ENCODE measurements at regions not wholly inside any gene's neighbourhood (a gene's known extent, or its start where the extent isn't known, plus 50 kb on each side); places are given as distances from the start of the nearest gene placed in this dataset.
"Not testable (repeated sequence)": the region's sequence is repeated elsewhere in the genome, so short reads cannot be mapped to it uniquely, and the experiment has no call there.

DNA sequence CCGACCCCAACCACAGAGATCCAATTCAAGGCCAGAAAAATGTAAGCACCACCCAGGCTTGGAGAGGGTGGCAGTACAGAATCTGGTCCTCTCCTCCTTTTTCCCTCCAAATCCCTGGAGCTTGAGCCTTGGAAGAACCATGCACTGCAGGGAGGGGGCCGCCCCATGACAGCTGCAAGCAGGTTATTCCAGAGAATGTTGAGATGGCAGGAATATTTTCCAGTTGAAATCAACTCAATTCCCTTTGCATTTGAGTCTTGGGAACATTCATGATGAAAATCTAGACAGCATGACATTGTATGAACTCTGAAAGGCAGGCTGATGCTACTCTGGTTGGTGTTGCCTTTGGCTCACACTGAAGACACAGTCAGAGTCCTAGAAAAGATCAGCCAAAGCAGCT is 386.6 kb upstream of the FGF16 start:
- H3K4me3 ChIP-seq (ENCODE audit: low read depth, low read length) = no peak overlapping the region
- no peak for DNase-seq (ENCODE audit: low read depth)
- no peak for TF ChIP-seq CTCF (IDR thresholded peaks at IDR 0.05; ENCODE audit: low read depth, low read length, missing control alignments)

GRCh38 chrX:77061022-77061421 is 386.2 kb upstream of the FGF16 start:
- no peak overlapping the region for H3K4me3 ChIP-seq (ENCODE audit: low read depth, low read length)
- no peak for DNase-seq (ENCODE audit: low read depth)
- no peak for TF ChIP-seq CTCF (IDR thresholded peaks at IDR 0.05; ENCODE audit: low read depth, low read length, missing control alignments)

DNA sequence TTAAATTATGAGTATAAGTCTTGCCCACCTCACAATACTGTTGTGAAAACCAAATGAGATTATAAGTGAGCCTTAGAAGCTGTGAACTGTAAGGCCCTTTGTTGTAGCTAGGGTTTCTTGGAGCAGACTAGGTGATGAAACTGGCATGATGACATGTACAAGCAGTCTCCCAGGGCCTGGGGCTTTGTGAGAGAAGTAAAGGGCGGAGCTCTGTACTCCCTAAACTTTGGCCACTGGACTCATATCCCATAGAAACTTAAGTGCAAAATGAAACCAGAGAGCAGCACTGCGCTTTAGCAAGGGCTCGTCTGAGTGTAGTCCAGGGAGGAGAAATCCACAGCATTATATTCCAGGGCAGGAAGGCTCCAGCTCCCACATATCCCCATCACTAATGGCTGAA is 385.6 kb upstream of the FGF16 start:
- no peak for DNase-seq (ENCODE audit: low read depth)
- no peak for TF ChIP-seq CTCF (IDR thresholded peaks at IDR 0.05; ENCODE audit: low read depth, low read length, missing control alignments)
- H3K4me3 ChIP-seq (ENCODE audit: low read depth, low read length) = no peak overlapping the region

DNA sequence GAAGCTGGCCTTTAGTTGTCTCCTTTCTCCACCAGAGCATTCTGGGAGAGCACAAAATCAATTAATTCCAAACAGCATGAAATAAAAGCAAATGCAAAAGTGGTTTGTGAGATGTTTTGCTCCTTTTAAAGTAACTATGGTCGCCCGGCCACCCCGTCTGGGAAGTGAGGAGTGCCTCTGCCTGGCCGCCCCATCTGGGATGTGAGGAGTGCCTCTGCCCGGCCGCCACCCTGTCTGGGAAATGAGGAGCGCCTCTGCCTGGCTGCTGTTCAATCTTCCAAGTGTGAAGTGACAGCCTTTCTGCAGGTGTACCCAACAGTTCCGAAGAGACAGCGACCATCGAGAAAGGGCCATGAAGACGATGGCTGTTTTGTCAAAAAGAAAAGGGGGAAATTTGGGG is 381.3 kb upstream of the FGF16 start:
- DNase-seq (ENCODE audit: low read depth) = no peak
- H3K4me3 ChIP-seq (ENCODE audit: low read depth, low read length) = no peak overlapping the region
- no peak for TF ChIP-seq CTCF (IDR thresholded peaks at IDR 0.05; ENCODE audit: low read depth, low read length, missing control alignments)

DNA sequence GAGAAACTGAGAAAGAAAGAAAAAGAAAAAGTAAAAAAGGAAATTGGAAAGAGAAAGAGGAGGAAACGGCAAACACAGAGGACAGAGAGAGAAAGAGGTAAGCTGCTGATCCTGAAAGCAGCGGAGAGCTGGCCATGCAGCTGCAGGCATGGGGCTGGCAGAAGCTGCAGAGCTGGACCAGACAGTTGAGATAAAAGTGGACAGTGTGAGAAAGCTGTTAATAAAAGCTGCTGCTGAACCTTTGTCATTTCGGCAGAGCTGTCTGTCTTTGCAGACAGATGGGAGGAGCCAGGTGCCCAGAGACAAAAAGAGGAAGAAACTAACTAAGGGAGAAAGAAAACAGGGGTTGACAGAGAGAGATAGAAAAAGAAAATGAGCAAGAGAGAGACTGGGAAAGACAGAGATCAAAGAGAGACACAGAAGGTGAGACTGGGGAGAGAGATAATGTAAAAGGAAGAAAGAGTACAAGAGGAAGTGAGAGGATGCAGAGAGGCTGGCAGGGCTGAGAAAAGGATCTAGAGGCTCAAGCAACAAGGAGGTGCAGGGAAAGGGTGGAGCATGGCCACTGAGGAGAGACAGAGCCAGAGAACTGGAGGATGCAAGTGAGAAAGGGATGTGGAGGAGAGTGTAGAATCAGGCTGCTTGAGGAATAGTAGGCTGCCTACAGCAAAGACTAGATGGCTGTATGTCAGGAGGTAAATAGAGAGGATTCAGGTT is 376.8 kb upstream of the FGF16 start:
- H3K4me3 ChIP-seq (ENCODE audit: low read depth, low read length) = no peak overlapping the region
- TF ChIP-seq CTCF (IDR thresholded peaks at IDR 0.05; ENCODE audit: low read depth, low read length, missing control alignments) = no peak
- no peak for DNase-seq (ENCODE audit: low read depth)

- no peak for DNase-seq (ENCODE audit: low read depth)
- no peak overlapping the region for H3K4me3 ChIP-seq (ENCODE audit: low read depth, low read length)
- TF ChIP-seq CTCF (IDR thresholded peaks at IDR 0.05; ENCODE audit: low read depth, low read length, missing control alignments) = no peak
Measured at GRCh38 chrX:77076896-77077295, 370.3 kb upstream of the FGF16 start.

DNA sequence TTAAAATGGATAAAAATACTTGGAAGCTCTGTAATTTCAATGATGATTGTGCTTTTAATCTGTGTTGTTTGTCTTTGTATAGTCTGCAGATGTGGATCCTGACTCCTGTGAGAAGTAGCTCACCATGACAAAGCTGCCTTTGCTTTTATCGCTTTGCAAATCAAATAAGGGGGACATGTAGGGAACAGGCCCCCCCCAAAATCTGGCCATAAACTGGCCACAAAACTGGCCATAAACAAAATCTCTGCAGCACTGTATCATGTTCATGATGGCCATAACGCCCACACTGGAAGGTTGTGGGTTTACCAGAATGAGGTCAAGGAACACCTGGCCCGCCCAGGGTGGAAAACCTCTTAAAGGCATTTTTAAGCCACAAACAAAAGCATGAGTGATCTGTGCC is 366.0 kb upstream of the FGF16 start:
- not testable (repeated sequence) for DNase-seq (ENCODE audit: low read depth); H3K4me3 ChIP-seq (ENCODE audit: low read depth, low read length)
